UCSD-AML1 (cell line): ENCODE measurements at regions not wholly inside any gene's neighbourhood (a gene's known extent, or its start where the extent isn't known, plus 50 kb on each side); places are given as distances from the start of the nearest gene placed in this dataset.
"Not testable (repeated sequence)": the region's sequence is repeated elsewhere in the genome, so short reads cannot be mapped to it uniquely, and the experiment has no call there.

ENCODE experiments used
- DNase-seq: peaks from one replicate; lab custom pipeline; 2025; ENCODE audit not compliant: unreplicated experiment; lab: John Stamatoyannopoulos, UW

GRCh38 chrX:65831268-65831667, 163.8 kb downstream of the MSN start:
- no peak for DNase-seq

DNA sequence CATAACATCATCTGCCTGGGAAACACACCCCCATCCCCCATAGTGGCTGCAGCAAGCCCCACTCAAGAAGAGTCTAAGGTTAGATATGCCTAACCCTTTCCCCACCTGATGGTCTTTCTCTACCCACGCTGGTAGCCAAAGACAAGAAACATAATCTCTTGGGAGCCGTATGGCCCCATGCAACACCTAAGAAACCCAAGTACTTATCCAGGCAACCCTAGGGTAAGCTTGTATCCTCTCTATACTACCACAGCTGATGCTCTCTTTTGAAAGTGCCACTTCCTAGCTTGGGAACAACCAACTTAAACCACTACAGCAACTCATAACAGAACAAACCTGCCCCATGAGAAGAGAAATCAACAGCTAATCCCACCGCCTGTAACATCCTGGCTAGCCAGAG, 161.1 kb downstream of the MSN start:
- no peak for DNase-seq

DNA sequence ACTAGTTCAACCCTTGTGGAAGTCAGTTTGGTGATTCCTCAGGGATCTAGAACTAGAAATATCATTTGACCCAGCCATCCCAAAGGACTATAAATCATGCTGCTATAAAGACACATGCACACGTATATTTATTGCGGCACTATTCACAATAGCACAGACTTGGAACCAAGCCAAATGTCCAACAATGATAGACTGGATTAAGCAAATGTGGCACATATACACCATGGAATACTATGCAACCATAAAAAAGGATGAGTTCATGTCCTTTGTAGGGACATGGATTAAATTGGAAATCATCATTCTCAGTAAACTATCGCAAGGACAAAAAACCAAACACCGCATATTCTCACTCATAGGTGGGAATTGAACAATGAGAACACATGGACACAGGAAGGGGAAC, 157.8 kb downstream of the MSN start:
- not testable (repeated sequence) for DNase-seq

DNA sequence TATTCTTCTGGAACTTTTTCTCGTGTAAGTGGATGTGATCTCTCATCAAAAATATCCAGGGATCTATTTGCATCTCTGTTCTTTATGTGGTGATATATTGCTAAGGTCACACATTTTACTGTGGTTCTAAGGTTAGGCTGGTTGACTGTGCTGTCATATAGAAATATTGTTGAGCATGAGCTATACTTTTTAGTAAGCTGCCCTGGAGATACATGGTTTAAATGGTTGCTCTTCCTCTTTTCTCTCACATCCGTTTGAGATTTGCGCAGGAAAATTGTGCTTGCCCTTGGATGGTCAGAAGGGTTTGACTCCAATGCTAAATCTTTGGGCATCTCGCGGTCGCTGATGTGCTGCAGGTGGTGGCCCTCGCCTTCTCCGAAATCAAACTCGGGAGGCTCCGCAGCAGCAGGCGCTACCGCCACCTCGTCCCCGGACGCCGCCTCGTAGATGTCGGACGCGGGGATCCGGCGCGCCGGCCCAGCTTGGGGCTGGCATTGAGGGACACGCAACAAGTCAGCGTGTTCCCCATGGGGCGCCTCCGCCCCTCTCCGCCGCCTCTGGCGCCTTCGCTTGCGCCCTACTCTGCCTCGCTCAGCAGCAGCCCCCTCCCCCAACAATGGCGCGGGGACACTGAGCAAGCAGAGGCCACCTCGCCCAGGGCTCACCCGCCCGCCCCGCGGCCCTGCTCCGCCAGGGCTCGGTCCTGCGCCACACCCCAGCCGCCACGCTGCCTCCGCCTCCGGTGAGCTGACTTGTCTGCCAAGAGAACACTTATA, 154.5 kb downstream of the MSN start:
- no peak for DNase-seq

DNA sequence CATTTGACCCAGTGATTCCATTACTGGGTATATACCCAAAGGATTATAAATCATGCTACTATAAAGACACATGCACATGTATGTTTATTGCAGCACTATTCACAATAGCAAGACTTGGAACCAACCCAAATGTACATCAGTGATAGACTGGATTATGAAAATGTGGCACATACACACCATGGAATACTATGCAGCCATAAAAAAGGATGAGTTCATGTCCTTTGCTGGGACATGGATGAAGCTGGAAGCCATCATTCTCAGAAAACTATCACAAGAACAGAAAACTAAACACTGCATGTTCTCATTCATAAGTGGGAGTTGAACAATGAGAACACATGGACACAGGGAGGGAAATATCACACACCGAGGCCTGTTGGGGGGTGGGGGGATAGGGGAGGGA, 152.5 kb downstream of the MSN start:
- not testable (repeated sequence) for DNase-seq

- no peak for DNase-seq
Measured at GRCh38 chrX:65813245-65813644, 145.8 kb downstream of the MSN start.

GRCh38 chrX:65811558-65812228, 144.2 kb downstream of the MSN start:
- DNase-seq, result no peak
